H9 (cell line): ENCODE measurements at regions not wholly inside any gene's neighbourhood (a gene's known extent, or its start where the extent isn't known, plus 50 kb on each side); places are given as distances from the start of the nearest gene placed in this dataset.

Experiments used
- DNase-seq: peaks from one replicate; pipeline ENCODE4 v3.0.0-alpha.2; 2017
- H2AFZ ChIP-seq: one replicate; pipeline ENCODE4 v1.6.1; 2013; ENCODE audit warnings: mild to moderate bottlenecking, low read length, control low read depth, moderate library complexity
- H2AK5ac ChIP-seq: 2 replicates; pipeline ENCODE4 v1.6.1; 2013; ENCODE audit warnings: low read length, control low read depth, mixed read lengths; ENCODE audit not compliant: insufficient read length
- H2BK120ac ChIP-seq: one replicate; pipeline ENCODE4 v1.6.1; 2013; ENCODE audit warnings: low read depth, mild to moderate bottlenecking, low read length, control low read depth, inconsistent platforms; ENCODE audit not compliant: poor library complexity, severe bottlenecking
- H2BK12ac ChIP-seq: 2 replicates; pipeline ENCODE4 v1.6.1; 2013; ENCODE audit warnings: low read length, control low read depth, mixed read lengths, low read depth; ENCODE audit not compliant: insufficient read length
- H2BK15ac ChIP-seq: 2 replicates; pipeline ENCODE4 v1.6.1; 2013; ENCODE audit warnings: low read depth, low read length, control low read depth
- H2BK20ac ChIP-seq: one replicate; pipeline ENCODE4 v1.6.1; 2013; ENCODE audit warnings: low read depth, mild to moderate bottlenecking, low read length, control low read depth, inconsistent platforms; ENCODE audit not compliant: poor library complexity, severe bottlenecking
- H2BK5ac ChIP-seq: 2 replicates; pipeline ENCODE4 v1.6.1; 2013; ENCODE audit warnings: low read length, control low read depth, mixed read lengths; ENCODE audit not compliant: insufficient read length
- H3K14ac ChIP-seq: 2 replicates; pipeline ENCODE4 v1.6.1; 2013; ENCODE audit warnings: low read length, control low read depth; ENCODE audit not compliant: insufficient read depth
- H3K18ac ChIP-seq: 2 replicates; pipeline ENCODE4 v1.6.1; 2013; ENCODE audit warnings: low read depth, mild to moderate bottlenecking, mixed read lengths, low read length, control low read depth; ENCODE audit not compliant: insufficient read length
- H3K23ac ChIP-seq: 2 replicates; pipeline ENCODE4 v1.6.1; 2013; ENCODE audit warnings: low read length, control low read depth, mixed read lengths, low read depth; ENCODE audit not compliant: insufficient read length
- H3K23me2 ChIP-seq: 2 replicates; pipeline ENCODE4 v1.6.1; 2013; ENCODE audit warnings: low read depth, mild to moderate bottlenecking, mixed read lengths, low read length, control low read depth; ENCODE audit not compliant: insufficient read length, poor library complexity, severe bottlenecking
- H3K27ac ChIP-seq: 2 replicates; pipeline ENCODE4 v1.5.1; 2013; ENCODE audit warnings: low read length, control low read depth, mixed read lengths, low read depth; ENCODE audit not compliant: insufficient read length
- H3K27me3 ChIP-seq: 2 replicates; pipeline ENCODE4 v1.6.1; 2013; ENCODE audit warnings: low read length, control low read depth, inconsistent platforms; ENCODE audit not compliant: insufficient read depth
- H3K4ac ChIP-seq: 2 replicates; pipeline ENCODE4 v1.6.1; 2013; ENCODE audit warnings: low read depth, mild to moderate bottlenecking, control low read depth, inconsistent platforms, low read length, moderate library complexity
- H3K4me1 ChIP-seq: 2 replicates; pipeline ENCODE4 v1.6.1; 2013; ENCODE audit warnings: low read length, control low read depth, inconsistent platforms; ENCODE audit not compliant: insufficient read depth
- H3K4me2 ChIP-seq: 2 replicates; pipeline ENCODE4 v1.6.1; 2013; ENCODE audit warnings: low read length, control low read depth, mixed read lengths; ENCODE audit not compliant: insufficient read length, insufficient read depth
- H3K56ac ChIP-seq: 2 replicates; pipeline ENCODE4 v1.6.1; 2013; ENCODE audit warnings: low read depth, mild to moderate bottlenecking, mixed read lengths, low read length, control low read depth; ENCODE audit not compliant: insufficient read length
- H3K79me1 ChIP-seq: 2 replicates; pipeline ENCODE4 v1.6.1; 2013; ENCODE audit warnings: low read depth, mild to moderate bottlenecking, moderate library complexity, low read length, control low read depth, inconsistent platforms; ENCODE audit not compliant: insufficient read depth, poor library complexity, severe bottlenecking
- H3K79me2 ChIP-seq: 2 replicates; pipeline ENCODE4 v1.6.1; 2013; ENCODE audit warnings: low read length, control low read depth, inconsistent platforms; ENCODE audit not compliant: insufficient read depth
- H3K9ac ChIP-seq: 2 replicates; pipeline ENCODE4 v1.6.1; 2013; ENCODE audit warnings: low read length, control low read depth, mixed read lengths; ENCODE audit not compliant: insufficient read length; ENCODE audit errors: extremely low read depth
- H3K9me3 ChIP-seq: one replicate; pipeline ENCODE4 v1.6.1; 2013; ENCODE audit warnings: low read depth, low read length, inconsistent platforms; ENCODE audit not compliant: control insufficient read depth
- H3T11ph ChIP-seq: one replicate; pipeline ENCODE4 v1.6.1; 2013; ENCODE audit warnings: mild to moderate bottlenecking, low read length, control low read depth, inconsistent platforms
- H4K20me1 ChIP-seq: one replicate; pipeline ENCODE4 v1.6.1; 2013; ENCODE audit not compliant: control insufficient read depth, insufficient read length, insufficient read depth
- H4K5ac ChIP-seq: 2 replicates; pipeline ENCODE4 v1.6.1; 2013; ENCODE audit warnings: low read depth, mild to moderate bottlenecking, mixed read lengths, low read length, control low read depth; ENCODE audit not compliant: insufficient read length
- H4K8ac ChIP-seq: replicated peaks from 2 replicates; pipeline ENCODE4 v1.6.1; 2013; ENCODE audit warnings: low read length, control low read depth, mixed read lengths, low read depth; ENCODE audit not compliant: insufficient read length
- H4K91ac ChIP-seq: 2 replicates; pipeline ENCODE4 v1.6.1; 2013; ENCODE audit warnings: low read depth, mild to moderate bottlenecking, moderate library complexity, mixed read lengths, low read length, control low read depth; ENCODE audit not compliant: insufficient read length
- H3K27ac Mint-ChIP-seq, 3 experiments: 2 replicates in 2 of 3; 3 replicates in 1 of 3; pipeline ENCODE4 v1.8.0; 2020 to 2021; ENCODE audit warnings: mixed read lengths in 3 of 3, mild to moderate bottlenecking in 1 of 3, moderate library complexity in 1 of 3
- H3K27me3 Mint-ChIP-seq: 2 replicates; pipeline ENCODE4 v1.8.0; 2021; ENCODE audit warnings: low read depth, mild to moderate bottlenecking, moderate library complexity, mixed read lengths
- H3K36me3 Mint-ChIP-seq, 3 experiments: 2 replicates in 2 of 3; 3 replicates in 1 of 3; pipeline ENCODE4 v1.8.0; 2020 to 2021; ENCODE audit warnings: low read depth in 3 of 3, mixed read lengths in 3 of 3; ENCODE audit not compliant: insufficient read depth in 1 of 3
- H3K4me1 Mint-ChIP-seq, 2 experiments: 2 replicates each; pipeline ENCODE4 v1.8.0; 2020; ENCODE audit warnings: mixed read lengths in 2 of 2
- H3K4me3 Mint-ChIP-seq, 2 experiments: 2 replicates in 1 of 2; 3 replicates in 1 of 2; pipeline ENCODE4 v1.8.0; 2020 to 2021; ENCODE audit warnings: mild to moderate bottlenecking in 2 of 2, mixed read lengths in 2 of 2, moderate library complexity in 1 of 2
- H3K9me3 Mint-ChIP-seq, 2 experiments: 2 replicates in 1 of 2; 3 replicates in 1 of 2; pipeline ENCODE4 v1.8.0; 2020; ENCODE audit warnings: mild to moderate bottlenecking in 2 of 2, mixed read lengths in 2 of 2, moderate library complexity in 1 of 2
- CTCF ChIP-seq: fragments of 200-600 bp; sonication (generic); conservative IDR thresholded peaks from 3 replicates; pipeline ENCODE4 v1.8.0; 2021; ENCODE audit warnings: antibody characterized with exemption, mild to moderate bottlenecking
- WGBS: extraction: QIAGEN DNeasy Blood & Tissue Kit; methylation state at CpG from one replicate; pipeline ENCODE4 v1.1.7; 2013; ENCODE audit warnings: missing lambda C conversion rate, low lambda C conversion rate, mixed read lengths; ENCODE audit not compliant: insufficient read length; ENCODE audit errors: extremely low coverage; 5-methylcytosine and 5-hydroxymethylcytosine counted together

- Mint-ChIP-seq H3K27ac (no peak overlapping the region), H3K9me3 (peaks cover 0 to 2% of the 10 kb centered on the region in 2 experiments; a peak in 2 of 5 replicates), H3K4me1 (peaks cover 38 to 40% of the 10 kb centered on the region in 2 experiments), H3K4me3 (no peak overlapping the region), H3K36me3 (no peaks in the 10 kb centered on the region; a peak in 1 of 7 replicates), H3K27me3 (no peaks in the 10 kb centered on the region)
- Histone ChIP-seq H3K56ac (no peak overlapping the region), H2BK12ac (no peak overlapping the region), H2BK15ac (no peak overlapping the region), H3K9me3 (no peaks in the 10 kb centered on the region), H3K14ac (no peak overlapping the region), H3K79me2 (no peaks in the 10 kb centered on the region), H3K4me1 (no peaks in the 10 kb centered on the region; the same call in 1 of the 2 replicates), H2AFZ (no peak overlapping the region), H3T11ph (no peak overlapping the region), H2BK20ac (no peak overlapping the region), H2BK5ac (no peak overlapping the region), H3K9ac (no peak overlapping the region), H3K23ac (no peak overlapping the region), H2BK120ac (no peak overlapping the region), H3K18ac (no peak overlapping the region), H4K20me1 (no peaks in the 10 kb centered on the region), H4K91ac (no peak overlapping the region), H3K23me2 (no peaks in the 10 kb centered on the region), H3K4me2 (no peak overlapping the region), H3K27me3 (no peaks in the 10 kb centered on the region), H4K5ac (no peak overlapping the region), H3K4ac (no peak overlapping the region), H4K8ac (no peak overlapping the region), H3K79me1 (no peaks in the 10 kb centered on the region), H3K27ac (no peak overlapping the region), H2AK5ac (no peak overlapping the region)
- no peak for TF ChIP-seq CTCF
- WGBS: no CpG with 5 or more reads among the region's 1 CpG
- DNase-seq: no peak
Observed at GRCh38 chr21:27021801-27022200, 54.9 kb upstream of the ADAMTS5 start.
